AG04449 (cell line): ENCODE measurements at regions not wholly inside any gene's neighbourhood (a gene's known extent, or its start where the extent isn't known, plus 50 kb on each side); places are given as distances from the start of the nearest gene placed in this dataset.

Experiments
- CTCF ChIA-PET: fragments of 350-600 bp; formaldehyde crosslinking; extraction: SDS; loops from one replicate; lab custom pipeline; 2021; ENCODE audit warnings: antibody characterized with exemption; lab: Yijun Ruan, JAX
- POLR2A ChIA-PET: fragments of 400-600, 350-600 bp; formaldehyde crosslinking; extraction: SDS; loops from one replicate; lab custom pipeline; 2020; ENCODE audit warnings: antibody characterized with exemption, inconsistent platforms; lab: Yijun Ruan, JAX
- DNase-seq: peaks from one replicate; pipeline ENCODE4 v3.0.0-alpha.2; 2010; ENCODE audit warnings: low read depth, low spot score
- H3K4me3 ChIP-seq: 2 replicates; pipeline ENCODE4 v1.5.1; 2011; ENCODE audit warnings: low read depth, mild to moderate bottlenecking, control low read depth, low read length
- CTCF ChIP-seq: IDR thresholded peaks from one replicate; pipeline ENCODE4 v1.5.1; 2011; ENCODE audit warnings: mild to moderate bottlenecking, moderate library complexity, low read length, control low read depth, inconsistent platforms; ENCODE audit not compliant: insufficient read depth; ENCODE audit errors: missing control alignments

GRCh38 chr11:20248871-20249270 is 88.6 kb upstream of the DBX1 start:
- POLR2A ChIA-PET: interaction anchor here (0.5 kb wide), 1 partner anchor 885 kb away, joined by 3 read pairs; no protein-coding TSS in a partner anchor
- DNase-seq: no peak
- CTCF ChIA-PET: no interaction called here
- TF ChIP-seq CTCF: no peak
- H3K4me3 ChIP-seq: no peak overlapping the region

- ChIA-PET CTCF (no interaction called here), POLR2A (no interaction called here)
- DNase-seq: no peak
- no peak for TF ChIP-seq CTCF
- H3K4me3 ChIP-seq: no peak overlapping the region
Measured at GRCh38 chr11:20248121-20248772, 88.0 kb upstream of the DBX1 start.

GRCh38 chr11:20247591-20248007 is 87.3 kb upstream of the DBX1 start:
- no peak overlapping the region for H3K4me3 ChIP-seq
- DNase-seq: no peak
- ChIA-PET CTCF (no interaction called here), POLR2A (no interaction called here)
- TF ChIP-seq CTCF: no peak

- TF ChIP-seq CTCF: no peak
- DNase-seq: no peak
- ChIA-PET POLR2A (no interaction called here), CTCF (no interaction called here)
- no peak overlapping the region for H3K4me3 ChIP-seq
Measured at GRCh38 chr11:20243974-20244373, 83.7 kb upstream of the DBX1 start.

- ChIA-PET CTCF (no interaction called here), POLR2A (no interaction called here)
- H3K4me3 ChIP-seq: no peak overlapping the region
- no peak for DNase-seq
- no peak for TF ChIP-seq CTCF
Measured at GRCh38 chr11:20238712-20239111, 78.4 kb upstream of the DBX1 start.

- TF ChIP-seq CTCF: no peak
- ChIA-PET CTCF (no interaction called here), POLR2A (no interaction called here)
- no peak for DNase-seq
- H3K4me3 ChIP-seq: no peak overlapping the region
Measured at GRCh38 chr11:20235164-20235563, 74.9 kb upstream of the DBX1 start.
